ENCODE measurements at regions not wholly inside any gene's neighbourhood (a gene's known extent, or its start where the extent isn't known, plus 50 kb on each side); places are given as distances from the start of the nearest gene placed in this dataset.
"Not testable (repeated sequence)": the region's sequence is repeated elsewhere in the genome, so short reads cannot be mapped to it uniquely, and the experiment has no call there.

DNA sequence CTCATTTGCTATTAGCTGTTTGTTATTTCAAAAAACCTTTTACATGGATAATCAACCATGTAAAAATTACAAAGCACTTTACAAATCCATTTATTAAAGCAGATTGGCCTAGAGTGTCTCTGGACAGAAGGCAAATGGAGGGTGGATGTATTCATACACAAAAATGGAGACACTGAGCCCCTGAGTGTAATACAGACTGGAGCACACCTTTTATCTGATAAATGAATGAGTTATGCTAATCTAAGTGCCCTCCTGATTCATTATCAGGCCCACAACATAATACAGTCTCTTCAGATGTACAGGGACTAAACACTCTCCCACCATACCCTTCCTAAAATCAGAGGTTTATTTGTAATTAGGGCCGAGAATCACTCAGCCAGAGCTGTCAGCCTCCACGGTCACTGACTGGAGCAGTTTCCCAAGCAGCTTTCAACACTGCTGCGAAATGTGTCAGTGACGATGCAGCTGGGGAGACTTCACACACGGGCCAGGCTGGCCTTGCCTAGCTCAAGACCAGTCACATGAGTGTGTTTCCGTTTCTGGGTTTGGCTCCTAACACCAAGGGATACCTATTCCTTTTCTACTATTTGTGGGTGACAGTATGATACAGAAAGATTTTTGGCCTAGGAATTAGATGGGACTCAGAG lies 271.8 kb downstream of the ZIC1 start:
- no peak overlapping the region for H3K27ac ChIP-seq (ENCODE audit: low read depth, low read length)

GRCh38 chr3:147688868-147689267 lies 279.7 kb downstream of the ZIC1 start:
- no peaks in the 10 kb centered on the region for H3K36me3 ChIP-seq (ENCODE audit: control insufficient read depth, insufficient read depth, low read length)
- WGBS (ENCODE audit: insufficient coverage), result no CpG with 5 or more reads among the region's 1 CpG
- no peak overlapping the region for H3K27ac ChIP-seq (ENCODE audit: low read depth, low read length)
- no peaks in the 10 kb centered on the region for H3K9me3 ChIP-seq (ENCODE audit: control insufficient read depth, insufficient read depth, low read length)
- DNase-seq (ENCODE audit: low read depth in 4 of 6, low spot score in 6 of 6), result no peak
- H3K4me1 ChIP-seq (ENCODE audit: control insufficient read depth, insufficient read depth, low read length), result no peaks in the 10 kb centered on the region
- H3K27me3 ChIP-seq (ENCODE audit: control insufficient read depth, insufficient read depth, low read length), result no peaks in the 10 kb centered on the region
- no peak overlapping the region for H3K4me3 ChIP-seq (ENCODE audit: low read depth, low read length)

More for the DNA sequence above, 271.8 kb downstream of the ZIC1 start:
- Histone ChIP-seq H3K27me3 (ENCODE audit: control insufficient read depth, insufficient read depth, low read length) (no peaks in the 10 kb centered on the region), H3K4me3 (ENCODE audit: low read depth, low read length) (no peak overlapping the region), H3K4me1 (ENCODE audit: control insufficient read depth, insufficient read depth, low read length) (no peaks in the 10 kb centered on the region), H3K36me3 (ENCODE audit: control insufficient read depth, insufficient read depth, low read length) (no peaks in the 10 kb centered on the region), H3K9me3 (ENCODE audit: control insufficient read depth, insufficient read depth, low read length) (no peaks in the 10 kb centered on the region)
- WGBS (ENCODE audit: insufficient coverage), result 22% methylated on average over 5 of the region's 6 CpGs
- DNase-seq (ENCODE audit: low read depth in 4 of 6, low spot score in 6 of 6), result peak in 5 of 6 donors; percentile 20 to 84 (median 33)

DNA sequence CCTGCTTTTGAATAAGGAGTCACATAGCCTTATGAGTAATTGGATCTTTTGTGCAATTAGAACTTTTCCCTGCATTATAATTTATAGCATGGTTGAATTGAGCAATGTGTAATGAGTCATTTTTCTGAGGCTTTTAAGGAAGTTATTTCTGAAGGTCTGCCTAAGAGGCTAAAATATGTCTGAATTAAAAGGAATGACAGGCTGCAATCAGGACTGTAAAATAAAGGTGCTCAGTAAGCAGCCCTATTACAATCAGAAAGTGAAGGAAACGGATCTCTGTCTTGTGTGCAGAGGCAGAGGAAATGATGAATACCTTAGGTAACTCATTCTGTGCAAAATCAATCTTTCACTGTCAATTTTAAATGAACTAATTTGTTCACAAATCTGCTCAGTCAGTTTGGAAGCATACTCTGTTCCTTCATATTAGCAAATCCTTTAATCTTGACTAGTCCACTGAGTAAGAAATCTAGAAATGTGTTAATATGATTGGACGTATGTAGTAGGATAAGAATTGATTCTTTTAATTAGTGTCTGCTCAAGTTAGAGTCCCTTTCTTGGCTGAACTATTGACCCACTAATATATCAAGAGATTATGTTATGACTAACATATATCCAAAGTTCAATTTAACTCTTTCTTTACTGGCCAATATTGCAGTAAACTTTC lies 290.1 kb downstream of the ZIC1 start:
- Histone ChIP-seq H3K27me3 (ENCODE audit: control insufficient read depth, insufficient read depth, low read length) (no peaks in the 10 kb centered on the region), H3K27ac (ENCODE audit: low read depth, low read length) (no peak overlapping the region), H3K4me1 (ENCODE audit: control insufficient read depth, insufficient read depth, low read length) (no peaks in the 10 kb centered on the region), H3K36me3 (ENCODE audit: control insufficient read depth, insufficient read depth, low read length) (no peaks in the 10 kb centered on the region), H3K4me3 (ENCODE audit: low read depth, low read length) (no peak overlapping the region), H3K9me3 (ENCODE audit: control insufficient read depth, insufficient read depth, low read length) (no peaks in the 10 kb centered on the region)
- peak in 1 of 6 donors; percentile 27 for DNase-seq (ENCODE audit: low read depth in 4 of 6, low spot score in 6 of 6)
- no CpG with 5 or more reads among the region's 2 CpGs for WGBS (ENCODE audit: insufficient coverage)

- H3K4me3 ChIP-seq (ENCODE audit: low read depth, low read length), result no peak overlapping the region
- DNase-seq (ENCODE audit: low read depth in 4 of 6, low spot score in 6 of 6), result no peak
- no peak overlapping the region for H3K27ac ChIP-seq (ENCODE audit: low read depth, low read length)
- H3K36me3 ChIP-seq (ENCODE audit: control insufficient read depth, insufficient read depth, low read length), result no peaks in the 10 kb centered on the region
- H3K4me1 ChIP-seq (ENCODE audit: control insufficient read depth, insufficient read depth, low read length), result no peaks in the 10 kb centered on the region
- H3K9me3 ChIP-seq (ENCODE audit: control insufficient read depth, insufficient read depth, low read length), result no peaks in the 10 kb centered on the region
- no CpG with 5 or more reads among the region's 2 CpGs for WGBS (ENCODE audit: insufficient coverage)
- H3K27me3 ChIP-seq (ENCODE audit: control insufficient read depth, insufficient read depth, low read length), result no peaks in the 10 kb centered on the region
These were observed 292.0 kb downstream of the ZIC1 start for GRCh38 chr3:147701195-147701594.

GRCh38 chr3:147702509-147702908 lies 293.3 kb downstream of the ZIC1 start:
- no peak for DNase-seq (ENCODE audit: low read depth in 4 of 6, low spot score in 6 of 6)
- no peaks in the 10 kb centered on the region for H3K9me3 ChIP-seq (ENCODE audit: control insufficient read depth, insufficient read depth, low read length)
- H3K4me1 ChIP-seq (ENCODE audit: control insufficient read depth, insufficient read depth, low read length), result no peaks in the 10 kb centered on the region
- H3K27ac ChIP-seq (ENCODE audit: low read depth, low read length), result no peak overlapping the region
- H3K27me3 ChIP-seq (ENCODE audit: control insufficient read depth, insufficient read depth, low read length), result no peaks in the 10 kb centered on the region
- H3K36me3 ChIP-seq (ENCODE audit: control insufficient read depth, insufficient read depth, low read length), result no peaks in the 10 kb centered on the region
- no peak overlapping the region for H3K4me3 ChIP-seq (ENCODE audit: low read depth, low read length)

DNA sequence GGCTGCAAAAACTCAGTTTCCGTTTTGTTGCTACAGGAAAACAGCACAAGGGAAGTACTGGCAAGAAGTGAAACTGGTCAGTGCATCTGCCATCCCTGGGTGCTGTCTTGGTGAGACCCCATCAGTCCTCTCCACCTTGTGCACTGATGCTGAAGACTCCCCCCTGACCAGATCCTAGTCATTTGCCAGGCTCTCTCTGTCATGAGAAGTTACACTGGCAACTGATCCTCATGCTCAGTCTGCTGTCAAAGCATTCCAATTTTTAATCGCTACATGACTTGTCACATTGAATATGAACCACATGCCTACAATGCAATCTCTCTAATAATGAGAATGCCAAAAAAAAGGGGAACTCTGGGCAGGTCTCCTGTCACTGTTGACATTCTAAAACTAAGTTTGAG lies 296.5 kb downstream of the ZIC1 start:
- no peak for DNase-seq (ENCODE audit: low read depth in 4 of 6, low spot score in 6 of 6)
- Histone ChIP-seq H3K4me1 (ENCODE audit: control insufficient read depth, insufficient read depth, low read length) (no peaks in the 10 kb centered on the region), H3K36me3 (ENCODE audit: control insufficient read depth, insufficient read depth, low read length) (no peaks in the 10 kb centered on the region), H3K27me3 (ENCODE audit: control insufficient read depth, insufficient read depth, low read length) (no peaks in the 10 kb centered on the region), H3K9me3 (ENCODE audit: control insufficient read depth, insufficient read depth, low read length) (no peaks in the 10 kb centered on the region), H3K4me3 (ENCODE audit: low read depth, low read length) (no peak overlapping the region), H3K27ac (ENCODE audit: low read depth, low read length) (no peak overlapping the region)
- 80% methylated on average over 2 of the region's 2 CpGs for WGBS (ENCODE audit: insufficient coverage)

DNA sequence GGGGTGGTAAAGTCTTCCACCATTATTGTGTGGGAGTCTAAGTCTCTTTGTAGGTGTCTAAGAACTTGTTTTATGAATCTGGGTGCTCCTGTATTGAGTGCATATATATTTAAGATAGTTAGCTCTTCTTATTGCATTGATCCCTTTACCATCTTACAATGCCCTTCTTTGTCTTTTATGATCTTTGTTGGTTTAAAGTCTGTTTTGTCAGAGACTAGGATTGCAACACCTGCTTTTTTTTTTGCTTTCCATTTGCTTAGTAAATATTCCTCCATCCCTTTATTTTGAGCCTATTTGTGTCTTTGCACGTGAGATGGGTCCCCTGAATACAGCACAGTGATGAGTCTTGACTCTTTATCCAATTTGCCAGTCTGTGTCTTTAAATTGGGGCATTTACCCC lies 301.6 kb downstream of the ZIC1 start:
- not testable (repeated sequence) for H3K4me1 ChIP-seq (ENCODE audit: control insufficient read depth, insufficient read depth, low read length); H3K9me3 ChIP-seq (ENCODE audit: control insufficient read depth, insufficient read depth, low read length); H3K27me3 ChIP-seq (ENCODE audit: control insufficient read depth, insufficient read depth, low read length); DNase-seq (ENCODE audit: low read depth in 4 of 6, low spot score in 6 of 6); H3K4me3 ChIP-seq (ENCODE audit: low read depth, low read length); H3K36me3 ChIP-seq (ENCODE audit: control insufficient read depth, insufficient read depth, low read length); H3K27ac ChIP-seq (ENCODE audit: low read depth, low read length)
- no CpG with 5 or more reads among the region's 1 CpG for WGBS (ENCODE audit: insufficient coverage)

- Histone ChIP-seq H3K36me3 (ENCODE audit: control insufficient read depth, insufficient read depth, low read length) (no peaks in the 10 kb centered on the region), H3K27ac (ENCODE audit: low read depth, low read length) (no peak overlapping the region), H3K4me3 (ENCODE audit: low read depth, low read length) (no peak overlapping the region), H3K4me1 (ENCODE audit: control insufficient read depth, insufficient read depth, low read length) (no peaks in the 10 kb centered on the region), H3K9me3 (ENCODE audit: control insufficient read depth, insufficient read depth, low read length) (no peaks in the 10 kb centered on the region), H3K27me3 (ENCODE audit: control insufficient read depth, insufficient read depth, low read length) (no peaks in the 10 kb centered on the region)
- no peak for DNase-seq (ENCODE audit: low read depth in 4 of 6, low spot score in 6 of 6)
- WGBS (ENCODE audit: insufficient coverage), result 89% methylated on average over 5 of the region's 5 CpGs
These were observed 303.2 kb downstream of the ZIC1 start for GRCh38 chr3:147712357-147712756.

- H3K4me1 ChIP-seq (ENCODE audit: control insufficient read depth, insufficient read depth, low read length); H3K27me3 ChIP-seq (ENCODE audit: control insufficient read depth, insufficient read depth, low read length); H3K27ac ChIP-seq (ENCODE audit: low read depth, low read length); H3K36me3 ChIP-seq (ENCODE audit: control insufficient read depth, insufficient read depth, low read length); H3K4me3 ChIP-seq (ENCODE audit: low read depth, low read length); H3K9me3 ChIP-seq (ENCODE audit: control insufficient read depth, insufficient read depth, low read length); DNase-seq (ENCODE audit: low read depth in 4 of 6, low spot score in 6 of 6): not testable (repeated sequence)
- 76% methylated on average over 5 of the region's 5 CpGs for WGBS (ENCODE audit: insufficient coverage)
These were observed 303.6 kb downstream of the ZIC1 start for GRCh38 chr3:147712758-147713157.

Measured in spinal cord (tissue), 9 donors.